ENCODE measurements at regions not wholly inside any gene's neighbourhood (a gene's known extent, or its start where the extent isn't known, plus 50 kb on each side); places are given as distances from the start of the nearest gene placed in this dataset.

DNA sequence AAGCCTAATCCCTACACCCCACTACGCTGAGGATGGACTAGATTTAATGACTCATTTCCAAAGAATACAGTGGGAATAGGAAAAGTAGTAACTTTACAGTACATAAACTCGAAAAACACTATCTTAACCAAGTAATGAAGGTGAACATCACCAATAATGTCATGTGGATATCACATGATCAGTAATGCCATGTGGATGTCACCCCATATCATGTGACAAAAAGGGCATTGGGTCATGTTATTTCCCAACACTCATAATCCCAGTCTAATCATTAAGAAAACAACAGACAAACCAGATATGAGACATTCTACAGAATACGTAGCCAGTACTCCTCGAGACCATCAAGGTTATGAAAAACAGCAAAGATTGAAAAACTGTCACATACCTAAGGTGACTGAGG, 667.3 kb upstream of the CRIM1 start:
- Histone ChIP-seq H4K20me1 (ENCODE audit: insufficient read depth, low read length) (no peaks in the 10 kb centered on the region), H3K27me3 (ENCODE audit: control insufficient read depth in 2 of 2, insufficient read depth in 2 of 2, low read length in 2 of 2) (no peaks in the 10 kb centered on the region), H3K36me3 (replicated peaks in 1 of 2; ENCODE audit: control insufficient read depth in 1 of 2, insufficient read depth in 2 of 2, low read length in 2 of 2) (no peaks in the 10 kb centered on the region), H3K9me3 (replicated peaks in 1 of 2; ENCODE audit: control insufficient read depth in 1 of 2, insufficient read depth in 1 of 2, low read length in 2 of 2) (no peaks in the 10 kb centered on the region), H3K9ac (ENCODE audit: insufficient read depth, low read length, poor library complexity, severe bottlenecking) (no peak overlapping the region), H2AFZ (ENCODE audit: insufficient read depth, low read depth, low read length, poor library complexity, severe bottlenecking) (no peak overlapping the region), H3K27ac (ENCODE audit: low read depth in 1 of 2, low read length in 2 of 2) (no peak overlapping the region), H3K4me1 (ENCODE audit: control insufficient read depth in 1 of 2, insufficient read depth in 2 of 2, low read length in 2 of 2) (no peaks in the 10 kb centered on the region), H3K4me3 (replicated peaks in 1 of 3; ENCODE audit: low read depth in 2 of 3, low read length in 3 of 3) (no peak overlapping the region), H3K79me2 (ENCODE audit: insufficient read depth, low read length) (no peaks in the 10 kb centered on the region), H3K4me2 (replicated peaks; ENCODE audit: extremely low read depth, low read length, poor library complexity, severe bottlenecking) (no peak overlapping the region)
- peaks cover 0 to 1% (median 0%) of the 10 kb centered on the region in 3 donors for H3K27me3 Mint-ChIP-seq (ENCODE audit: low read depth in 3 of 3)
- H3K36me3 Mint-ChIP-seq = no peaks in the 10 kb centered on the region
- no peaks in the 10 kb centered on the region for H3K9me3 Mint-ChIP-seq
- no peak overlapping the region for H3K27ac Mint-ChIP-seq
- H3K4me1 Mint-ChIP-seq = no peaks in the 10 kb centered on the region
- no peak for DNase-seq
- no peak overlapping the region for H3K4me3 Mint-ChIP-seq
- no CpG with 5 or more reads among the region's 4 CpGs for WGBS (ENCODE audit: insufficient coverage)
- TF ChIP-seq, protein P1, sequence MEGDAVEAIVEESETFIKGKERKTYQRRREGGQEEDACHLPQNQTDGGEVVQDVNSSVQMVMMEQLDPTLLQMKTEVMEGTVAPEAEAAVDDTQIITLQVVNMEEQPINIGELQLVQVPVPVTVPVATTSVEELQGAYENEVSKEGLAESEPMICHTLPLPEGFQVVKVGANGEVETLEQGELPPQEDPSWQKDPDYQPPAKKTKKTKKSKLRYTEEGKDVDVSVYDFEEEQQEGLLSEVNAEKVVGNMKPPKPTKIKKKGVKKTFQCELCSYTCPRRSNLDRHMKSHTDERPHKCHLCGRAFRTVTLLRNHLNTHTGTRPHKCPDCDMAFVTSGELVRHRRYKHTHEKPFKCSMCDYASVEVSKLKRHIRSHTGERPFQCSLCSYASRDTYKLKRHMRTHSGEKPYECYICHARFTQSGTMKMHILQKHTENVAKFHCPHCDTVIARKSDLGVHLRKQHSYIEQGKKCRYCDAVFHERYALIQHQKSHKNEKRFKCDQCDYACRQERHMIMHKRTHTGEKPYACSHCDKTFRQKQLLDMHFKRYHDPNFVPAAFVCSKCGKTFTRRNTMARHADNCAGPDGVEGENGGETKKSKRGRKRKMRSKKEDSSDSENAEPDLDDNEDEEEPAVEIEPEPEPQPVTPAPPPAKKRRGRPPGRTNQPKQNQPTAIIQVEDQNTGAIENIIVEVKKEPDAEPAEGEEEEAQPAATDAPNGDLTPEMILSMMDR (IDR thresholded peaks at IDR 0.05) = no peak
- intact Hi-C loops (cut with micrococcal nuclease) = no loop called here

DNA sequence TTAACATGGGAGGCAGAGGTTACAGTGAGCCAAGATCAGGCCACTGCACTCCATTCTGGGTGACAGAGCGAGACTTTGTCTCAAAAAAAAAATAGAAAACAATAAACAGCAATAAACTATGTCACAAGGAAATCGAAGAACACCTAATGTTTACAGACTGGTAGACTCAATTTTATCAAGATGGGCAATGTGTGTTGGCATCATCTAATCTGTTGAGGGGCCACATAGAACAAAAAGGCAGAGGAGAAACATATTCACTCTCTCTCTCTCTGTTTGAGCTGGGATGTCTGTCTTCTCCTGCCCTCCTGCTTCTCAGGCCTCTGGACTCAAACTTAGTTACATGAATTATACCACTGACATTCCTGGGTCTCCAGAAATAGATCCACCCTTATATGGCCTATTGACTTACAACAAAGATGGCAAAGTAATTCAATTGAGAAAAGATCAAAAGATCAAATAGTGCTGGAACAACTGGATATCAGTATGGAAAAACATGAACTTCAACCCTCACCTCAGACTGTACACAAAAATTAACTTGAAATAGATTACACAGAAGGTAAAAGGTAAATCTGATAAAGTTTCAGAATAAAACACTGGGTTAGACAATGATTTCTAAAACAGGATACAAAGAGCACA, 703.8 kb upstream of the CRIM1 start:
- Histone ChIP-seq H3K36me3 (replicated peaks in 1 of 2; ENCODE audit: control insufficient read depth in 1 of 2, insufficient read depth in 2 of 2, low read length in 2 of 2) (no peaks in the 10 kb centered on the region), H3K4me3 (replicated peaks in 1 of 3; ENCODE audit: low read depth in 2 of 3, low read length in 3 of 3) (no peak overlapping the region), H3K9ac (ENCODE audit: insufficient read depth, low read length, poor library complexity, severe bottlenecking) (no peak overlapping the region), H3K27me3 (ENCODE audit: control insufficient read depth in 2 of 2, insufficient read depth in 2 of 2, low read length in 2 of 2) (no peaks in the 10 kb centered on the region), H3K27ac (ENCODE audit: low read depth in 1 of 2, low read length in 2 of 2) (no peak overlapping the region), H3K4me1 (ENCODE audit: control insufficient read depth in 1 of 2, insufficient read depth in 2 of 2, low read length in 2 of 2) (no peaks in the 10 kb centered on the region), H3K9me3 (replicated peaks in 1 of 2; ENCODE audit: control insufficient read depth in 1 of 2, insufficient read depth in 1 of 2, low read length in 2 of 2) (peaks cover 0 to 3% of the 10 kb centered on the region in 2 donors), H3K4me2 (replicated peaks; ENCODE audit: extremely low read depth, low read length, poor library complexity, severe bottlenecking) (no peak overlapping the region), H4K20me1 (ENCODE audit: insufficient read depth, low read length) (no peaks in the 10 kb centered on the region), H3K79me2 (ENCODE audit: insufficient read depth, low read length) (no peaks in the 10 kb centered on the region), H2AFZ (ENCODE audit: insufficient read depth, low read depth, low read length, poor library complexity, severe bottlenecking) (no peak overlapping the region)
- Mint-ChIP-seq H3K4me3 (no peak overlapping the region), H3K36me3 (no peaks in the 10 kb centered on the region), H3K4me1 (no peaks in the 10 kb centered on the region), H3K27ac (no peak overlapping the region), H3K27me3 (ENCODE audit: low read depth in 3 of 3) (no peaks in the 10 kb centered on the region), H3K9me3 (peaks cover 0 to 3% (median 2%) of the 10 kb centered on the region in 7 donors)
- no CpG with 5 or more reads among the region's 2 CpGs for WGBS (ENCODE audit: insufficient coverage)
- intact Hi-C loops (cut with micrococcal nuclease) = no loop called here
- TF ChIP-seq, protein P1 (IDR thresholded peaks at IDR 0.05) = no peak
- DNase-seq = no peak

Measured in CD14-positive monocyte (primary cell).